Astrocyte (in vitro differentiated cells and primary cell): ENCODE measurements at regions not wholly inside any gene's neighbourhood (a gene's known extent, or its start where the extent isn't known, plus 50 kb on each side); places are given as distances from the start of the nearest gene placed in this dataset.

Experiments
- DNase-seq: peaks from one replicate; pipeline ENCODE4 v3.0.0-alpha.2; 2010; ENCODE audit warnings: low read depth
- FAIRE-seq: peaks from 2 replicates; lab custom pipeline; 2011; peaks lifted over from hg19 to GRCh38; lab: Jason Lieb, UNC
- H2AFZ ChIP-seq: 2 replicates; pipeline ENCODE4 v1.6.0; 2012; ENCODE audit warnings: low read depth, low read length, inconsistent platforms
- H3K27ac ChIP-seq: 2 replicates; pipeline ENCODE4 v1.5.1; 2011; ENCODE audit warnings: low read depth, low read length, inconsistent platforms
- H3K27me3 ChIP-seq: 2 replicates; pipeline ENCODE4 v1.6.0; 2011; ENCODE audit warnings: low read length, inconsistent platforms; ENCODE audit not compliant: insufficient read depth
- H3K36me3 ChIP-seq: 2 replicates; pipeline ENCODE4 v1.5.1; 2011; ENCODE audit warnings: low read length, inconsistent platforms; ENCODE audit not compliant: insufficient read depth
- H3K4me1 ChIP-seq: 2 replicates; pipeline ENCODE4 v1.5.1; 2011; ENCODE audit warnings: low read length, inconsistent platforms; ENCODE audit not compliant: insufficient read depth
- H3K4me2 ChIP-seq: 2 replicates; pipeline ENCODE4 v1.6.0; 2012; ENCODE audit warnings: low read length, inconsistent platforms
- H3K4me3 ChIP-seq: 2 replicates; pipeline ENCODE4 v1.5.1; 2011; ENCODE audit warnings: low read depth, mild to moderate bottlenecking, low read length, inconsistent platforms; ENCODE audit not compliant: insufficient read depth
- H3K79me2 ChIP-seq: 2 replicates; pipeline ENCODE4 v1.6.0; 2012; ENCODE audit warnings: mild to moderate bottlenecking, low read length, inconsistent platforms; ENCODE audit not compliant: insufficient read depth
- H3K9ac ChIP-seq: 2 replicates; pipeline ENCODE4 v1.6.0; 2012; ENCODE audit warnings: mild to moderate bottlenecking, low read length, inconsistent platforms
- H3K9me3 ChIP-seq: 2 replicates; pipeline ENCODE4 v1.5.1; 2012; ENCODE audit warnings: low read depth, mild to moderate bottlenecking, low read length, inconsistent platforms; ENCODE audit not compliant: insufficient read depth
- H4K20me1 ChIP-seq: 2 replicates; pipeline ENCODE4 v1.6.0; 2012; ENCODE audit warnings: low read length, inconsistent platforms; ENCODE audit not compliant: insufficient read depth
- H3K27ac Mint-ChIP-seq: one replicate; pipeline ENCODE4 v1.8.0; 2021; ENCODE audit warnings: mild to moderate bottlenecking, mixed read lengths; ENCODE audit not compliant: unreplicated experiment
- H3K27me3 Mint-ChIP-seq: one replicate; pipeline ENCODE4 v1.8.0; 2021; ENCODE audit warnings: low read depth, mixed read lengths; ENCODE audit not compliant: unreplicated experiment
- H3K36me3 Mint-ChIP-seq: one replicate; pipeline ENCODE4 v1.8.0; 2021; ENCODE audit warnings: low read depth, mixed read lengths; ENCODE audit not compliant: unreplicated experiment
- H3K4me1 Mint-ChIP-seq: one replicate; pipeline ENCODE4 v1.8.0; 2021; ENCODE audit warnings: low read depth, mixed read lengths; ENCODE audit not compliant: unreplicated experiment
- H3K4me3 Mint-ChIP-seq: one replicate; pipeline ENCODE4 v1.8.0; 2021; ENCODE audit warnings: mild to moderate bottlenecking, moderate library complexity, mixed read lengths; ENCODE audit not compliant: unreplicated experiment
- H3K9me3 Mint-ChIP-seq: one replicate; pipeline ENCODE4 v1.8.0; 2021; ENCODE audit warnings: mild to moderate bottlenecking, mixed read lengths; ENCODE audit not compliant: unreplicated experiment
- CTCF ChIP-seq: IDR thresholded peaks from 2 replicates; pipeline ENCODE4 v1.5.1; 2011; ENCODE audit warnings: low read depth, mild to moderate bottlenecking, inconsistent platforms, low read length, moderate library complexity; ENCODE audit not compliant: insufficient read depth
- EZH2 ChIP-seq: IDR thresholded peaks from 2 replicates; pipeline ENCODE4 v1.6.1; 2012; ENCODE audit warnings: mild to moderate bottlenecking, low read length, inconsistent platforms; ENCODE audit not compliant: insufficient read depth

GRCh38 chr11:100546714-100547113 is 140.4 kb upstream of the ARHGAP42 start:
- no peak for TF ChIP-seq EZH2
- no peak for TF ChIP-seq CTCF
- no peaks in the 10 kb centered on the region for H3K36me3 ChIP-seq

GRCh38 chr11:100550298-100550697 is 136.8 kb upstream of the ARHGAP42 start:
- H3K36me3 Mint-ChIP-seq: no peaks in the 10 kb centered on the region
- no peaks in the 10 kb centered on the region for H3K9me3 Mint-ChIP-seq
- Histone ChIP-seq H3K4me1 (peaks cover 5% of the 10 kb centered on the region), H4K20me1 (no peaks in the 10 kb centered on the region), H3K27me3 (no peaks in the 10 kb centered on the region), H3K4me3 (no peak overlapping the region), H3K9ac (no peak overlapping the region), H3K36me3 (no peaks in the 10 kb centered on the region), H3K4me2 (no peak overlapping the region), H3K27ac (no peak overlapping the region), H3K79me2 (no peaks in the 10 kb centered on the region), H2AFZ (no peak overlapping the region), H3K9me3 (no peaks in the 10 kb centered on the region)
- FAIRE-seq (no peak), DNase-seq (no peak)
- no peak overlapping the region for H3K27ac Mint-ChIP-seq
- peaks cover 7% of the 10 kb centered on the region for H3K4me1 Mint-ChIP-seq
- no peak for TF ChIP-seq EZH2
- H3K27me3 Mint-ChIP-seq: no peaks in the 10 kb centered on the region
- H3K4me3 Mint-ChIP-seq: no peak overlapping the region

More at GRCh38 chr11:100546714-100547113, 140.4 kb upstream of the ARHGAP42 start:
- DNase-seq: peak; percentile 55
- no peak overlapping the region for H3K27ac ChIP-seq
- H4K20me1 ChIP-seq: no peaks in the 10 kb centered on the region
- peak overlapping the region; percentile 10 for H3K4me2 ChIP-seq
- H3K4me3 Mint-ChIP-seq: no peak overlapping the region
- no peaks in the 10 kb centered on the region for H3K27me3 Mint-ChIP-seq
- H3K4me3 ChIP-seq: no peak overlapping the region
- H3K27ac Mint-ChIP-seq: no peak overlapping the region
- H3K4me1 Mint-ChIP-seq: peaks cover 7% of the 10 kb centered on the region
- peaks cover 5% of the 10 kb centered on the region for H3K4me1 ChIP-seq
- H3K27me3 ChIP-seq: no peaks in the 10 kb centered on the region
- H3K36me3 Mint-ChIP-seq: no peaks in the 10 kb centered on the region
- no peaks in the 10 kb centered on the region for H3K9me3 Mint-ChIP-seq
- H3K9ac ChIP-seq: no peak overlapping the region
- no peaks in the 10 kb centered on the region for H3K79me2 ChIP-seq
- no peak overlapping the region for H2AFZ ChIP-seq
- no peaks in the 10 kb centered on the region for H3K9me3 ChIP-seq
- no peak for FAIRE-seq

GRCh38 chr11:100550912-100551632 is 136.0 kb upstream of the ARHGAP42 start:
- no peak overlapping the region for H3K9ac ChIP-seq
- H2AFZ ChIP-seq: no peak overlapping the region
- H3K9me3 ChIP-seq: no peaks in the 10 kb centered on the region
- no peaks in the 10 kb centered on the region for H3K27me3 Mint-ChIP-seq
- no peak for FAIRE-seq
- H3K4me1 Mint-ChIP-seq: peaks cover 7% of the 10 kb centered on the region
- no peak overlapping the region for H3K27ac Mint-ChIP-seq
- TF ChIP-seq CTCF (no peak), EZH2 (no peak)
- no peaks in the 10 kb centered on the region for H3K36me3 ChIP-seq
- no peak overlapping the region for H3K4me2 ChIP-seq
- peaks cover 5% of the 10 kb centered on the region for H3K4me1 ChIP-seq
- H3K9me3 Mint-ChIP-seq: no peaks in the 10 kb centered on the region
- no peaks in the 10 kb centered on the region for H4K20me1 ChIP-seq
- H3K36me3 Mint-ChIP-seq: no peaks in the 10 kb centered on the region
- H3K4me3 ChIP-seq: no peak overlapping the region
- H3K79me2 ChIP-seq: no peaks in the 10 kb centered on the region
- no peak overlapping the region for H3K27ac ChIP-seq
- DNase-seq: no peak
- no peak overlapping the region for H3K4me3 Mint-ChIP-seq
- no peaks in the 10 kb centered on the region for H3K27me3 ChIP-seq
